AG04450 (cell line): ENCODE measurements at regions not wholly inside any gene's neighbourhood (a gene's known extent, or its start where the extent isn't known, plus 50 kb on each side); places are given as distances from the start of the nearest gene placed in this dataset.
"Not testable (repeated sequence)": the region's sequence is repeated elsewhere in the genome, so short reads cannot be mapped to it uniquely, and the experiment has no call there.

Experiments
- CTCF ChIA-PET: fragments of 300-600, 350-600 bp; formaldehyde crosslinking; extraction: SDS; loops from one replicate; lab custom pipeline; 2022; ENCODE audit warnings: antibody characterized with exemption, inconsistent platforms; lab: Charles Lee
- POLR2A ChIA-PET: fragments of 350-600 bp; formaldehyde crosslinking; extraction: SDS; loops from one replicate; lab custom pipeline; 2021; ENCODE audit warnings: antibody characterized with exemption, inconsistent platforms; lab: Yijun Ruan, JAX
- DNase-seq: peaks from one replicate; pipeline ENCODE4 v3.0.0-alpha.2; 2011; ENCODE audit warnings: low read depth, low spot score
- H3K27ac ChIP-seq: one replicate; pipeline ENCODE4 v1.5.1; 2012; ENCODE audit warnings: low read depth, low read length, control low read depth
- H3K27me3 ChIP-seq: one replicate; pipeline ENCODE4 v1.6.0; 2012; ENCODE audit warnings: low read length; ENCODE audit not compliant: control insufficient read depth, insufficient read depth
- H3K4me3 ChIP-seq: 2 replicates; pipeline ENCODE4 v1.5.1; 2011; ENCODE audit warnings: mild to moderate bottlenecking, low read depth, low read length, control low read depth
- H3K9me3 ChIP-seq: 2 replicates; pipeline ENCODE4 v1.5.1; 2012; ENCODE audit warnings: low read length; ENCODE audit not compliant: control insufficient read depth, insufficient read depth
- TF ChIP-seq, protein P1 (sequence below): IDR thresholded peaks from 2 replicates; pipeline ENCODE4 v1.5.1; 2011; ENCODE audit warnings: low read depth, low read length, control low read depth, inconsistent platforms

DNA sequence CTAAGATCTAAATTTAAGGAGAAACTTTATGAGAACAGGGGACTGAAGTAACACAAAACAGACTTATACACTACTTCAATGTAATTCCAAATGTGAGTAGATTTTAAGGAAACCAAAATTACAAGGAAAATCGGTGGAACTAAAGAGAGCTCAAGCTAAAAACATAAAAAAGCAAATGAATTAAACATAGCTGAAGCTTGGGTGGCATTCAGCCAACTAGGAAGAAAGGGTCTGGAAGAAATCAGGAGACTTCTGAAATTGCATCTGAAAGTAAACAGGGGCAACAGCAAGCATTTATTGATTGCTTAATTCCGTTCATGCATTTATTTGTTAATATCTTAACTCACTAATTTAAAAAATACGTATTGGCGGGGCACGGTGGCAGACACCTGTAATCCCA is 727.3 kb upstream of the PKDCC start:
- ChIA-PET CTCF (no interaction called here), POLR2A (no interaction called here)
- Histone ChIP-seq H3K27ac (no peak overlapping the region), H3K9me3 (no peaks in the 10 kb centered on the region), H3K27me3 (no peaks in the 10 kb centered on the region), H3K4me3 (no peak overlapping the region)
- TF ChIP-seq, protein P1, sequence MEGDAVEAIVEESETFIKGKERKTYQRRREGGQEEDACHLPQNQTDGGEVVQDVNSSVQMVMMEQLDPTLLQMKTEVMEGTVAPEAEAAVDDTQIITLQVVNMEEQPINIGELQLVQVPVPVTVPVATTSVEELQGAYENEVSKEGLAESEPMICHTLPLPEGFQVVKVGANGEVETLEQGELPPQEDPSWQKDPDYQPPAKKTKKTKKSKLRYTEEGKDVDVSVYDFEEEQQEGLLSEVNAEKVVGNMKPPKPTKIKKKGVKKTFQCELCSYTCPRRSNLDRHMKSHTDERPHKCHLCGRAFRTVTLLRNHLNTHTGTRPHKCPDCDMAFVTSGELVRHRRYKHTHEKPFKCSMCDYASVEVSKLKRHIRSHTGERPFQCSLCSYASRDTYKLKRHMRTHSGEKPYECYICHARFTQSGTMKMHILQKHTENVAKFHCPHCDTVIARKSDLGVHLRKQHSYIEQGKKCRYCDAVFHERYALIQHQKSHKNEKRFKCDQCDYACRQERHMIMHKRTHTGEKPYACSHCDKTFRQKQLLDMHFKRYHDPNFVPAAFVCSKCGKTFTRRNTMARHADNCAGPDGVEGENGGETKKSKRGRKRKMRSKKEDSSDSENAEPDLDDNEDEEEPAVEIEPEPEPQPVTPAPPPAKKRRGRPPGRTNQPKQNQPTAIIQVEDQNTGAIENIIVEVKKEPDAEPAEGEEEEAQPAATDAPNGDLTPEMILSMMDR, result no peak
- DNase-seq, result no peak

DNA sequence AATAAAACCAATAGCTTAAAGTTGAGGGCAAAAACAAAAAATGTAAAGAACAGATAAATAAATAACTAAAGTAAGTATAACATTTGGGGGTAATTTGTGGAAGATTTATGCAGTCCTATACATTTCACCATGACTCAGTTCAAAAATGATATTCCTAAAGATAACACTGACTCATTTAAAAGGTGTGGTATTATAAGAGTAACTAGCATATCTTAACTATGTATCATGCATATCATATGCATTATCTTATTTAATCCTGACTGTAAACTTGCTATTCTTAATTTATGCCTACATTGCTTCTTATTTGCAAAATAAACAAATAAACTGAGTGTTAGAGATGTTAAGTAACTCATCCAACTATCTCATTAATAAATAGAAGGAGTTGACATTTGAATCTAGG is 726.5 kb upstream of the PKDCC start:
- ChIA-PET POLR2A (no interaction called here), CTCF (no interaction called here)
- no peak overlapping the region for H3K27ac ChIP-seq
- no peak overlapping the region for H3K4me3 ChIP-seq
- no peak for DNase-seq
- TF ChIP-seq, protein P1, result no peak
- H3K27me3 ChIP-seq, result no peaks in the 10 kb centered on the region
- H3K9me3 ChIP-seq, result no peaks in the 10 kb centered on the region

DNA sequence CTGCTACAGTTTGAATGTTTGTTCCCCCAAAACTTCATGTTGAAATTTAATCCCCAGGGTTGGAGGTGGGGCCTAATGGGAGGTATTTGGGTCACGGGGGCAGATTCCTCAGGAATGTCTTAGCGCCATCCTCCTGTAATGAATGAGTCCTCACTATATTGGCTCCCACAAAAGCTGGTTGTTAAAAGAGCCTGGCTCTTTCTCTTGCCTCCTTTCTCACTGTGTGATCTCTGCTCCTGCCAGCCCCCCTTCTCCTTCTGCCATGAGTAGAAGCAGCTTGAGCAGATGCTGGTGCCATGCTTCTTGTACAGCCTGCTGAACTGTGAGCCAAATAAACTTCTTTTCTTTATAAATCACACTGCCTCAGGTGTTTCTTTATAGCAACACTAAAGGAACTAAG is 721.0 kb upstream of the PKDCC start:
- Histone ChIP-seq H3K4me3 (no peak overlapping the region), H3K27me3 (no peaks in the 10 kb centered on the region), H3K27ac (no peak overlapping the region), H3K9me3 (no peaks in the 10 kb centered on the region)
- TF ChIP-seq, protein P1, result no peak
- ChIA-PET POLR2A (no interaction called here), CTCF (no interaction called here)
- DNase-seq, result no peak

DNA sequence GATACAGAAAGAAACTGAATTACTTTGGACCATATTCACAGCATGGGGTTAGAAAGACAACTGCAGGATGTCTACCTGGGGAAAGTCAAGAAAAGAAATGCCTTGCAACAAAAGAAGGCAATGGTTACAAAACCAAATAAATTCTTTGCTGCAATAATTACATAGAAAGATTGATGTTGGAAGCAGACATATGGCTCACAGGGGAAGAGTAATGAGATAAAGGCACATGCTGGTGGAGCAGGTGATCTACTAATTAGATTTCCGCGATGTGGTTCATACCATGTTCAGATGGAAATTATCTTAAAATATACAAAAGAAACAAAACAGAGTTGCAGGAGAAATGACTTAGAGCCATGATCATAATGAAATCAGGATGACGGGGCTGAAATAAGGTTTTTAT is 718.8 kb upstream of the PKDCC start:
- Histone ChIP-seq H3K27me3 (no peaks in the 10 kb centered on the region), H3K4me3 (no peak overlapping the region), H3K27ac (no peak overlapping the region), H3K9me3 (no peaks in the 10 kb centered on the region)
- TF ChIP-seq, protein P1, result no peak
- ChIA-PET CTCF (no interaction called here), POLR2A (no interaction called here)
- DNase-seq, result no peak

DNA sequence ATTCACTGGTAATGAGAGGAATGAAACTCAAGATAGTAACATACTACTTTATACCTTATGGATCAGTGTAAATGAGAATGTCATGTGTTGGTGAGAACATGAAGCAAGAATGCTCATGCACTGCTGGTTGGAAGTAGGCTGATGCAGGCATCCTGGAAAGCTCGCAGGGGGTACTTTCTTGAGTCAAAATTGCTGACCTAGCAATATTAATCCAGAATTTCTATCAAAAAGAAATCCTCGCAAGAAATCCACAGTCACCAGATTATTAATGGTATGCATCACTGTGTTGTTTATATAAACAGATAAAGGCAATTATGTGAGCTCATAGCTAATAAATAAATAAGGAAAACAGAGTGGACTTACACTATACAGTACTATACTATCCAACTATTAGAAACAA is 713.7 kb upstream of the PKDCC start:
- no peak for DNase-seq
- Histone ChIP-seq H3K27ac (no peak overlapping the region), H3K4me3 (no peak overlapping the region), H3K9me3 (no peaks in the 10 kb centered on the region), H3K27me3 (no peaks in the 10 kb centered on the region)
- TF ChIP-seq, protein P1, result no peak
- ChIA-PET CTCF (no interaction called here), POLR2A (no interaction called here)

DNA sequence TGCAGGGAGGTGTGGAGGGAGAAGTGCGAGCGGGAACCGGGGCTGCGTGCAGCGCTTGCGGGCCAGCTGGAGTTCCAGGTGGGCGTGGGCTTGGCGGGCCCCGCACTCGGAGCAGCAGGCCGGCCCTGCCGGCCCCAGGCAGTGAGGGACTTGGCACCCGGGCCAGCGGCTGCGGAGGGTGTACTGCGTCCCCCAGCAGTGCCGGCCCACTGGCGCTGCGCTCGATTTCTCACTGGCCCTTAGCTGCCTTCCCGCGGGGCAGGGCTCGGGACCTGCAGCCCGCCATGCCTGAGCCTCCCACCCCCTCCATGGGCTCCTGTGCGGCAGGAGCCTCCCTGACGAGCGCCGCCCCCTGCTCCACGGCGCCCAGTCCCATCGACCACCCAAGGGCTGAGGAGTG is 712.2 kb upstream of the PKDCC start:
- H3K4me3 ChIP-seq, CTCF ChIA-PET, DNase-seq, POLR2A ChIA-PET, H3K9me3 ChIP-seq, H3K27ac ChIP-seq, H3K27me3 ChIP-seq: not testable (repeated sequence)
